Common myeloid progenitor, CD34-positive (primary cell): ENCODE measurements at regions not wholly inside any gene's neighbourhood (a gene's known extent, or its start where the extent isn't known, plus 50 kb on each side); places are given as distances from the start of the nearest gene placed in this dataset.

ENCODE experiments used
- CTCF ChIA-PET: fragments of 350-600 bp; sonication (Branson Sonifier 250); formaldehyde crosslinking; loops from one replicate; lab custom pipeline; 2021; ENCODE audit warnings: antibody characterized with exemption; lab: Charles Lee
- POLR2A ChIA-PET: fragments of 350-600 bp; sonication (Branson Sonifier 250); formaldehyde crosslinking; loops from one replicate; lab custom pipeline; 2021; ENCODE audit warnings: antibody characterized with exemption; lab: Charles Lee
- DNase-seq, 3 donors: peaks; one replicate each; pipeline versions ENCODE4 v3.0.0 to v3.0.0-alpha.2; 2013
- H3K27ac ChIP-seq, 2 experiments: 1 replicate in 1 of 2; 2 replicates in 1 of 2; pipeline ENCODE4 v1.7.0; 2013; ENCODE audit warnings: inconsistent platforms in 2 of 2, low read length in 2 of 2, mild to moderate bottlenecking in 2 of 2, low read depth in 1 of 2, moderate library complexity in 1 of 2; ENCODE audit not compliant: severe bottlenecking in 2 of 2, insufficient read depth in 1 of 2, poor library complexity in 1 of 2
- H3K27me3 ChIP-seq, 5 experiments: replicated peaks in 2 of 5; 1 replicate in 3 of 5; 2 replicates in 2 of 5; pipeline versions ENCODE4 v1.6.1 to v1.7.0; 2013; ENCODE audit warnings: low read length in 4 of 5, mild to moderate bottlenecking in 2 of 5, moderate library complexity in 2 of 5, inconsistent platforms in 1 of 5; ENCODE audit not compliant: insufficient read depth in 5 of 5, control insufficient read depth in 4 of 5
- H3K36me3 ChIP-seq, 4 experiments: 1 replicate in 2 of 4; 2 replicates in 2 of 4; pipeline versions ENCODE4 v1.6.1 to v1.7.0; 2013; ENCODE audit warnings: low read length in 3 of 4, control low read depth in 1 of 4, mild to moderate bottlenecking in 1 of 4; ENCODE audit not compliant: control insufficient read depth in 4 of 4, insufficient read depth in 4 of 4
- H3K4me1 ChIP-seq, 4 experiments: 1 replicate in 3 of 4; 2 replicates in 1 of 4; pipeline versions ENCODE4 v1.6.1 to v1.7.1; 2013; ENCODE audit warnings: low read length in 3 of 4, mild to moderate bottlenecking in 3 of 4, control low read depth in 1 of 4, inconsistent platforms in 1 of 4, moderate library complexity in 1 of 4; ENCODE audit not compliant: control insufficient read depth in 4 of 4, insufficient read depth in 4 of 4; ENCODE audit errors: control extremely low read depth in 1 of 4
- H3K4me3 ChIP-seq, 7 experiments: 1 replicate in 4 of 7; 2 replicates in 3 of 7; pipeline versions ENCODE4 v1.5.1 to v1.7.0; 2013; ENCODE audit warnings: mild to moderate bottlenecking in 7 of 7, low read length in 6 of 7, moderate library complexity in 6 of 7, inconsistent platforms in 2 of 7, low read depth in 2 of 7, control low read depth in 1 of 7; ENCODE audit not compliant: insufficient read depth in 4 of 7, control insufficient read depth in 1 of 7; ENCODE audit errors: extremely low read depth in 1 of 7
- H3K9me3 ChIP-seq, 5 experiments: 1 replicate in 4 of 5; 2 replicates in 1 of 5; pipeline versions ENCODE4 v1.6.1 to v1.7.1; 2013; ENCODE audit warnings: low read length in 4 of 5, mild to moderate bottlenecking in 2 of 5, inconsistent platforms in 1 of 5, low read depth in 1 of 5, moderate library complexity in 1 of 5; ENCODE audit not compliant: control insufficient read depth in 4 of 5, insufficient read depth in 2 of 5; ENCODE audit errors: control extremely low read depth in 1 of 5
- WGBS: methylation state at CpG from one replicate; pipeline ENCODE4 v1.1.5; 2013; ENCODE audit not compliant: insufficient coverage; 5-methylcytosine and 5-hydroxymethylcytosine counted together

GRCh38 chr4:186481998-186482790 is 73.2 kb downstream of the MTNR1A start:
- Histone ChIP-seq H3K4me3 (no peak overlapping the region), H3K9me3 (no peaks in the 10 kb centered on the region), H3K4me1 (no peaks in the 10 kb centered on the region), H3K27ac (no peak overlapping the region), H3K36me3 (no peaks in the 10 kb centered on the region), H3K27me3 (peaks cover 0 to 1% (median 0%) of the 10 kb centered on the region in 5 experiments)
- WGBS: 84% methylated on average over 9 of the region's 12 CpGs
- ChIA-PET POLR2A (no interaction called here), CTCF (interaction anchor here (0.5 kb wide), 1 partner anchor 204 kb away, joined by 3 read pairs; no protein-coding TSS in a partner anchor)
- DNase-seq: no peak

- Histone ChIP-seq H3K4me3 (no peak overlapping the region), H3K4me1 (no peaks in the 10 kb centered on the region), H3K9me3 (no peaks in the 10 kb centered on the region), H3K36me3 (no peaks in the 10 kb centered on the region), H3K27ac (no peak overlapping the region), H3K27me3 (no peaks in the 10 kb centered on the region)
- ChIA-PET CTCF (no interaction called here), POLR2A (no interaction called here)
- WGBS: 20% methylated on average over 1 of the region's 1 CpG
- DNase-seq: no peak
Measured at GRCh38 chr4:186475202-186475601, 80.2 kb downstream of the MTNR1A start.

GRCh38 chr4:186473933-186474332 is 81.4 kb downstream of the MTNR1A start:
- Histone ChIP-seq H3K27ac (no peak overlapping the region), H3K4me1 (no peaks in the 10 kb centered on the region), H3K9me3 (no peaks in the 10 kb centered on the region), H3K4me3 (no peak overlapping the region), H3K36me3 (no peaks in the 10 kb centered on the region), H3K27me3 (no peaks in the 10 kb centered on the region)
- ChIA-PET CTCF (interaction anchor here (1.2 kb wide), 1 partner anchor 14 kb away, joined by 3 read pairs; no protein-coding TSS in a partner anchor), POLR2A (no interaction called here)
- 71% methylated on average over 6 of the region's 6 CpGs for WGBS
- no peak for DNase-seq

- DNase-seq: no peak
- no CpG with 5 or more reads among the region's 4 CpGs for WGBS
Measured at GRCh38 chr4:186472948-186473347, 82.4 kb downstream of the MTNR1A start.

GRCh38 chr4:186471441-186471840 is 83.9 kb downstream of the MTNR1A start:
- ChIA-PET POLR2A (no interaction called here), CTCF (no interaction called here)
- Histone ChIP-seq H3K27ac (no peak overlapping the region), H3K27me3 (no peaks in the 10 kb centered on the region), H3K4me3 (no peak overlapping the region), H3K36me3 (no peaks in the 10 kb centered on the region), H3K9me3 (no peaks in the 10 kb centered on the region), H3K4me1 (no peaks in the 10 kb centered on the region)
- 75% methylated on average over 1 of the region's 3 CpGs for WGBS
- no peak for DNase-seq

More at GRCh38 chr4:186472948-186473347, 82.4 kb downstream of the MTNR1A start:
- no peak overlapping the region for H3K27ac ChIP-seq
- H3K36me3 ChIP-seq: no peaks in the 10 kb centered on the region
- no peaks in the 10 kb centered on the region for H3K27me3 ChIP-seq
- H3K4me1 ChIP-seq: no peaks in the 10 kb centered on the region
- no peaks in the 10 kb centered on the region for H3K9me3 ChIP-seq
- no peak overlapping the region for H3K4me3 ChIP-seq
- ChIA-PET CTCF (interaction anchor here (1.2 kb wide), 1 partner anchor 15 kb away, joined by 3 read pairs; no protein-coding TSS in a partner anchor), POLR2A (interaction anchor here (0.6 kb wide), 1 partner anchor 89 kb away, joined by 3 read pairs; no protein-coding TSS in a partner anchor)

- no peaks in the 10 kb centered on the region for H3K36me3 ChIP-seq
- H3K4me1 ChIP-seq: no peaks in the 10 kb centered on the region
- H3K27ac ChIP-seq: no peak overlapping the region
- WGBS: 100% methylated on average over 1 of the region's 5 CpGs
- POLR2A ChIA-PET: no interaction called here
- no peaks in the 10 kb centered on the region for H3K27me3 ChIP-seq
- CTCF ChIA-PET: no interaction called here
- no peak for DNase-seq
- no peak overlapping the region for H3K4me3 ChIP-seq
- peaks cover 0 to 3% (median 1%) of the 10 kb centered on the region in 5 experiments for H3K9me3 ChIP-seq
Measured at GRCh38 chr4:186458050-186458449, 97.3 kb downstream of the MTNR1A start.

GRCh38 chr4:186451982-186452381 is 103.4 kb downstream of the MTNR1A start:
- no peaks in the 10 kb centered on the region for H3K36me3 ChIP-seq
- H3K9me3 ChIP-seq: peaks cover 4 to 25% (median 13%) of the 10 kb centered on the region in 5 experiments
- H3K4me3 ChIP-seq: no peak overlapping the region
- H3K27me3 ChIP-seq: no peaks in the 10 kb centered on the region
- no peak for DNase-seq
- no peaks in the 10 kb centered on the region for H3K4me1 ChIP-seq
- ChIA-PET CTCF (no interaction called here), POLR2A (no interaction called here)
- WGBS: 92% methylated on average over 2 of the region's 2 CpGs
- no peak overlapping the region for H3K27ac ChIP-seq
